ENCODE measurements at regions not wholly inside any gene's neighbourhood (a gene's known extent, or its start where the extent isn't known, plus 50 kb on each side); places are given as distances from the start of the nearest gene placed in this dataset.

DNA sequence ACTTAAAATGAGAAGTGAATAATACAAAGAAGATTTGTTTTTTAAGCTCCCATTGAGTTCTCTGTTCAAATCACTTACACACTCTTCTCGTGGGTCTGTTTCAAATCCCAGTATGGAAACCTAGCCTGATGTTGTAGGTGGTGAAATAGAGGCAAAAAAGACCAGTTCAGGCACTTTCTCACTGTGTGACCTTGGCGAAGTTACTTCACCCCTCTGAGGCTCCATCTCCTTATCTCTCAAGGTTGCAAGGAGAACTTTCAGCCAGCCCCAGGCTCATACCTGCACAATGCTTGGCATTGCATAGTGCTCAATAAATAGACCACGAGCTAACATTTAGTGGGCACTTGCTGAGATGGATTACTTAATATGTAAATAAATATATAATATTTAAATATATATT, 90.1 kb downstream of the PRLHR start:
- no peaks in the 10 kb centered on the region for H3K27me3 ChIP-seq (ENCODE audit: insufficient read depth, low read depth)
- H3K27ac ChIP-seq, result no peak overlapping the region
- intact Hi-C loops (cut with micrococcal nuclease; ENCODE audit: unreplicated experiment), result no loop called here
- CTCF ChIA-PET, result no interaction called here
- H3K9me2 ChIP-seq (ENCODE audit: insufficient read depth), result no peaks in the 10 kb centered on the region
- no peak overlapping the region for H2AFZ ChIP-seq
- no TSS peak for BruUV-seq (replicated peaks)
- peaks cover 41% of the 10 kb centered on the region for H3K4me1 ChIP-seq (replicated peaks; ENCODE audit: insufficient read depth)
- no peaks in the 10 kb centered on the region for H3K36me3 ChIP-seq (ENCODE audit: low read depth)
- no peak for TF ChIP-seq EZH2 (IDR thresholded peaks at IDR 0.05; ENCODE audit: low read depth)
- TF ChIP-seq, protein P1, sequence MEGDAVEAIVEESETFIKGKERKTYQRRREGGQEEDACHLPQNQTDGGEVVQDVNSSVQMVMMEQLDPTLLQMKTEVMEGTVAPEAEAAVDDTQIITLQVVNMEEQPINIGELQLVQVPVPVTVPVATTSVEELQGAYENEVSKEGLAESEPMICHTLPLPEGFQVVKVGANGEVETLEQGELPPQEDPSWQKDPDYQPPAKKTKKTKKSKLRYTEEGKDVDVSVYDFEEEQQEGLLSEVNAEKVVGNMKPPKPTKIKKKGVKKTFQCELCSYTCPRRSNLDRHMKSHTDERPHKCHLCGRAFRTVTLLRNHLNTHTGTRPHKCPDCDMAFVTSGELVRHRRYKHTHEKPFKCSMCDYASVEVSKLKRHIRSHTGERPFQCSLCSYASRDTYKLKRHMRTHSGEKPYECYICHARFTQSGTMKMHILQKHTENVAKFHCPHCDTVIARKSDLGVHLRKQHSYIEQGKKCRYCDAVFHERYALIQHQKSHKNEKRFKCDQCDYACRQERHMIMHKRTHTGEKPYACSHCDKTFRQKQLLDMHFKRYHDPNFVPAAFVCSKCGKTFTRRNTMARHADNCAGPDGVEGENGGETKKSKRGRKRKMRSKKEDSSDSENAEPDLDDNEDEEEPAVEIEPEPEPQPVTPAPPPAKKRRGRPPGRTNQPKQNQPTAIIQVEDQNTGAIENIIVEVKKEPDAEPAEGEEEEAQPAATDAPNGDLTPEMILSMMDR (conservative IDR thresholded peaks at IDR 0.05), result no peak
- no peaks in the 10 kb centered on the region for H4K20me1 ChIP-seq (ENCODE audit: insufficient read depth)
- no peaks in the 10 kb centered on the region for H3K9me3 ChIP-seq (ENCODE audit: insufficient read depth, low read depth)
- no peak overlapping the region; the same call in 1 of the 2 replicates for H3K4me2 ChIP-seq
- H3F3A ChIP-seq (ENCODE audit: insufficient read depth, low read depth), result peaks cover 28% of the 10 kb centered on the region
- no peaks in the 10 kb centered on the region for H3K79me2 ChIP-seq (ENCODE audit: low read depth)
- H3K4me3 ChIP-seq, result no peak overlapping the region
- DNase-seq, result no peak
- POLR2A ChIA-PET (ENCODE audit: unreplicated experiment), result interaction anchor here (0.6 kb wide), 1 partner anchor 10 kb away, joined by 5 read pairs; no protein-coding TSS in a partner anchor

DNA sequence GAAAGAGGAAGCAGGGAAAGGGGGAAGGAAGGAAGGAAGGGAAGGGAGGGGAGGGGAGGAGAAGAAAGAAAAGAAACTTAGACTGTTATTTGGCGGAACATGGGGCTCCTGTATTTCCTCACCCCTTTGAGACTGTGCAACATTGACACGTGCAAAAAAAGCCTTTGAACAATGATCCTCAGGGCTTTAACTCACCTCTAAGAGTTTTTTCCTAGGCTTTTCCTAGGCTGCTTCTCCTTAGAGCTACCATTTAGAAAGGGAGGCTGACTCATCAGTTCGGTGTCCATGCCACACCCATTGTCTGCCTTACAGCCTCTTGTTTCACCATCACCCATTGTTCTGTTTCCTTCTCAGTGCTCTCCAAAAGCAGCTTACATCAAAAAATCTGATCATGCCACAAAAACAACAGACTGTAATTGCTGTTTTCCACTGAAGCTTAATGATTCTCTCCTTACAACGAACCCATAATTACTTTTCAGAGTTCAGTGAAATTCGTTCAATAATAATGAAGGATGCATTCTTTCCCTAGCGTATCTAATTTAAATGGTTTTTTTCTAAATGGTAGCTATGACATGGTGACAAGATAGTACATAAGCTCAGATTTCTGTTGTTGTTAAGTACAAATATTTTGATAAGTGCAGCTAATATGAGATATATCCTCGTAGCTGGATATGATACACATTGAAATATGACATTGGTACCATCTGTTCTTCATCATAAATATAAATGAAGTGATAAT, 90.8 kb downstream of the PRLHR start:
- DNase-seq, result peak; percentile 48 to 91
- peaks cover 28% of the 10 kb centered on the region for H3F3A ChIP-seq (ENCODE audit: insufficient read depth, low read depth)
- H3K4me1 ChIP-seq (replicated peaks; ENCODE audit: insufficient read depth), result peaks cover 48% of the 10 kb centered on the region
- peak overlapping the region; percentile 50 for H3K4me2 ChIP-seq
- H3K36me3 ChIP-seq (ENCODE audit: low read depth), result no peaks in the 10 kb centered on the region
- no peak overlapping the region for H3K4me3 ChIP-seq
- H3K79me2 ChIP-seq (ENCODE audit: low read depth), result no peaks in the 10 kb centered on the region
- no peak overlapping the region for H2AFZ ChIP-seq
- H3K9me2 ChIP-seq (ENCODE audit: insufficient read depth), result no peaks in the 10 kb centered on the region
- no peak for TF ChIP-seq EZH2 (IDR thresholded peaks at IDR 0.05; ENCODE audit: low read depth)
- TF ChIP-seq, protein P1 (conservative IDR thresholded peaks at IDR 0.05), result no peak
- ChIA-PET POLR2A (ENCODE audit: unreplicated experiment) (interaction anchor here (0.6 kb wide), 2 partner anchors 9 to 1950 kb away, joined by 3 to 5 read pairs; no protein-coding TSS in a partner anchor), CTCF (no interaction called here)
- intact Hi-C loops (cut with micrococcal nuclease; ENCODE audit: unreplicated experiment), result loop anchor here (1.0 to 5.0 kb wide), 2 partner anchors 18 to 33 kb away; no protein-coding TSS in a partner anchor
- peak overlapping the region; percentile 46 for H3K27ac ChIP-seq
- BruUV-seq (replicated peaks), result no TSS peak
- no peaks in the 10 kb centered on the region for H3K27me3 ChIP-seq (ENCODE audit: insufficient read depth, low read depth)
- H4K20me1 ChIP-seq (ENCODE audit: insufficient read depth), result no peaks in the 10 kb centered on the region
- H3K9me3 ChIP-seq (ENCODE audit: insufficient read depth, low read depth), result no peaks in the 10 kb centered on the region

DNA sequence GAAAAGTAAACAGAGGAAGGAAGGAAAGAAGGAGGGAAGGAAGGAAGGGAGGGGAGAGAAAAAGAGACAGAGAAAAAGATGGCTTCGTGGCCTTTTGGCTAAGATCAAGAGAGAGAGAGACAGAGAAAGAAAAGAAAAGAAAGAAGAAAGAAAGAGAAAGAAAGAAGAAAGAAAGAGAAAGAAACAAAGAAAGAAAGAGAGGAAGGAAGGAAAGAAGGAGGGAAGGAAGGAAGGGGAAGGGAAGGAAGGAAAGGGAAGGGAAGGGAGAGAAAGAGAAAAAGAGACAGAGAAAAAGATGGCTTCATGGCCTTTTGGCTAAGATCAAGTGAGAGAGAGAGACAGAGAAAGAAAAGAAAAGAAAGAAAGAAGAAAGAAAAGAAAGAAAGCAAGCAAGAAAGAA, 91.4 kb downstream of the PRLHR start:
- POLR2A ChIA-PET (ENCODE audit: unreplicated experiment), result interaction anchor here (0.6 kb wide), 1 partner anchor 1951 kb away, joined by 3 read pairs; no protein-coding TSS in a partner anchor
- BruUV-seq (replicated peaks), result no TSS peak
- Histone ChIP-seq H3K79me2 (ENCODE audit: low read depth) (no peaks in the 10 kb centered on the region), H3K27me3 (ENCODE audit: insufficient read depth, low read depth) (no peaks in the 10 kb centered on the region), H4K20me1 (ENCODE audit: insufficient read depth) (no peaks in the 10 kb centered on the region), H3K9me3 (ENCODE audit: insufficient read depth, low read depth) (no peaks in the 10 kb centered on the region), H3K4me2 (peak overlapping the region; percentile 50; the same call in 1 of the 2 replicates), H3K27ac (peak overlapping the region; percentile 32; the same call in 1 of the 2 replicates), H3K9me2 (ENCODE audit: insufficient read depth) (no peaks in the 10 kb centered on the region), H3K36me3 (ENCODE audit: low read depth) (no peaks in the 10 kb centered on the region), H3F3A (ENCODE audit: insufficient read depth, low read depth) (peaks cover 28% of the 10 kb centered on the region), H3K4me3 (no peak overlapping the region), H2AFZ (no peak overlapping the region), H3K4me1 (replicated peaks; ENCODE audit: insufficient read depth) (peaks cover 48% of the 10 kb centered on the region)
- CTCF ChIA-PET, result no interaction called here
- no peak for TF ChIP-seq EZH2 (IDR thresholded peaks at IDR 0.05; ENCODE audit: low read depth)
- TF ChIP-seq, protein P1 (conservative IDR thresholded peaks at IDR 0.05), result no peak
- DNase-seq, result no peak
- intact Hi-C loops (cut with micrococcal nuclease; ENCODE audit: unreplicated experiment), result loop anchor here (1.0 to 5.0 kb wide), 2 partner anchors 18 to 33 kb away; no protein-coding TSS in a partner anchor
